ENCODE measurements at regions not wholly inside any gene's neighbourhood (a gene's known extent, or its start where the extent isn't known, plus 50 kb on each side); places are given as distances from the start of the nearest gene placed in this dataset.

GRCh38 chr4:27628609-27629008, 768.0 kb downstream of the STIM2 start:
- no peak for DNase-seq (ENCODE audit: low read depth in 1 of 2, low spot score in 1 of 2)
- H3K27ac ChIP-seq (replicated peaks) = no peak overlapping the region
- no peaks in the 10 kb centered on the region for H3K27me3 ChIP-seq (ENCODE audit: insufficient read depth, poor library complexity, severe bottlenecking)
- no peak overlapping the region for H3K4me3 ChIP-seq (replicated peaks; ENCODE audit: insufficient read depth, low read length)
- no peak for TF ChIP-seq REST (IDR thresholded peaks at IDR 0.05; ENCODE audit: insufficient replicate concordance, low read depth)

GRCh38 chr4:27629532-27630225, 769.0 kb downstream of the STIM2 start:
- no peak overlapping the region for H3K27ac ChIP-seq (replicated peaks)
- no peak for TF ChIP-seq REST (IDR thresholded peaks at IDR 0.05; ENCODE audit: insufficient replicate concordance, low read depth)
- TF ChIP-seq SPI1 (IDR thresholded peaks at IDR 0.05; ENCODE audit: borderline replicate concordance, low read depth) = no peak
- no peak for TF ChIP-seq CTCF (IDR thresholded peaks at IDR 0.05; ENCODE audit: insufficient read depth, low read length)
- TF ChIP-seq POLR2AphosphoS5 (IDR thresholded peaks at IDR 0.05; ENCODE audit: low read depth) = no peak
- no peak for TF ChIP-seq GABPA (IDR thresholded peaks at IDR 0.05; ENCODE audit: low read depth)
- no peak overlapping the region for H3K4me3 ChIP-seq (replicated peaks; ENCODE audit: insufficient read depth, low read length)
- DNase-seq (ENCODE audit: low read depth in 1 of 2, low spot score in 1 of 2) = no peak
- H3K27me3 ChIP-seq (ENCODE audit: insufficient read depth, poor library complexity, severe bottlenecking) = no peaks in the 10 kb centered on the region

GRCh38 chr4:27635936-27636913, 775.6 kb downstream of the STIM2 start:
- no peaks in the 10 kb centered on the region for H3K27me3 ChIP-seq (ENCODE audit: insufficient read depth, poor library complexity, severe bottlenecking)
- H3K27ac ChIP-seq (replicated peaks) = no peak overlapping the region
- no peak for DNase-seq (ENCODE audit: low read depth in 1 of 2, low spot score in 1 of 2)
- no peak overlapping the region for H3K4me3 ChIP-seq (replicated peaks; ENCODE audit: insufficient read depth, low read length)
- TF ChIP-seq SPI1 (IDR thresholded peaks at IDR 0.05; ENCODE audit: borderline replicate concordance, low read depth) (no peak), GABPA (IDR thresholded peaks at IDR 0.05; ENCODE audit: low read depth) (no peak), POLR2AphosphoS5 (IDR thresholded peaks at IDR 0.05; ENCODE audit: low read depth) (no peak), REST (IDR thresholded peaks at IDR 0.05; ENCODE audit: insufficient replicate concordance, low read depth) (no peak), CTCF (IDR thresholded peaks at IDR 0.05; ENCODE audit: insufficient read depth, low read length) (no peak)

Data from HL-60 (cell line).